ENCODE measurements at regions not wholly inside any gene's neighbourhood (a gene's known extent, or its start where the extent isn't known, plus 50 kb on each side); places are given as distances from the start of the nearest gene placed in this dataset.
"Not testable (repeated sequence)": the region's sequence is repeated elsewhere in the genome, so short reads cannot be mapped to it uniquely, and the experiment has no call there.

- no peak for DNase-seq
These were observed 127.1 kb downstream of the GLRX3 start for GRCh38 chr10:130263289-130263688.

DNA sequence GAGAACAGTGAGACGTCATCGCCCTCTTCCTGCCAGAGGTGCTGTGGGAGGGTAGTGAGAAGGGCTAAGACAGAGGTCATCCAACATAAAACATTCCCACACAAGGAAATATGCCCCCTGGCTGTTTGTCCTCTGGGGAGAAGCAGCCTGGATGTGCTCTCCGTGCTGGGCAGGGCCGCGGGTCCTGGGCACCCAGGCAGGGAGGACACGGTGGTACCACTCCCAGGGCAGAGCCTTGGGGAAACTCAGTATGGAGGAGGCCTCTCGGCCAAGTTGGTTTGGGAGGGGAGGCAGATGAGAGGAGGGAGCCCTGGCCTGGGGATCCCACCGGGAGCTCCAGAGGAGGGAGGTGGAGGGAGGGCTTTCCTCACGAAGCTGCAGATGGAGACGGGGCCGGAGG, 129.4 kb downstream of the GLRX3 start:
- no peak for DNase-seq

- DNase-seq, result no peak
These were observed 146.5 kb downstream of the GLRX3 start for GRCh38 chr10:130282492-130283218.

DNA sequence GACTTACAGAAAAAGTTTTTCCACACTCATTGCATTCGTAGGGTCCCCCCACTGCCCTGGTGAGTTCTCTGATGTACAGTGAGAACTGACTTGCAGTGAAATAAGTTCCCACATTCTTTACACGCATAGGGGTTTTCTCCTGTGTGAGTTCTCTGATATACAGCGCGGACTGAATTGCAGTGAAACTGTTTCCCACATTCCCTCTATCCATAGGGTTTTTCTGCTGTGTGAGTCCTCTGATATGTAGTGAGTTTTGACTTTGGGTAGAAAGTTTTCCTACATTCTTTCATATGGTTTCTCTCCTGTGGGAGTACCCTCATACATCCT, 147.0 kb downstream of the GLRX3 start:
- DNase-seq, result no peak

GRCh38 chr10:130295761-130296160, 159.6 kb downstream of the GLRX3 start:
- DNase-seq, result not testable (repeated sequence)

DNA sequence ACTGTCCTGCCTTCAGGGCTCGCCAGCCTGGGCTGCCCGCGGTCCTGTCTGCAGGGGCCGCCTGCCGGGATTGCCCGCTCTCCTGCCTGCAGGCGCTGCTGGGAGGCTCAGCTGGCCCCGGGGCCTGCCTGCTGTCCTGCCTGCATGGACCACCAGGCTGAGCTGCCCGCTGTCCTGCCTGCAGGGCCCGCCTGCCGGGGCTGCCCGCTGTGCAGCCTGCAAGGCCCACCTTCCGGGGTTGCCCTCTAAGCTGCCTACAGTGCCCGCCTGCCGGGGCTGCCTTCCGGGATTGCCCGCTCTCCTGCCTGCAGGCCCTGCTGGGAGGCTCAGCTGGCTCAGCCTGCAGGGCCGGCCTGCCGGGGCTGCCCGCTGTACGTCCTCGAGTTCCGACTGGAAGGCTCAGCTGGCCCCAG, 164.4 kb downstream of the GLRX3 start:
- peak; percentile 14 to 57 (median 37) for DNase-seq

GRCh38 chr10:130301021-130301892, 165.1 kb downstream of the GLRX3 start:
- DNase-seq, result peak; percentile 38 to 75 (median 58)

DNA sequence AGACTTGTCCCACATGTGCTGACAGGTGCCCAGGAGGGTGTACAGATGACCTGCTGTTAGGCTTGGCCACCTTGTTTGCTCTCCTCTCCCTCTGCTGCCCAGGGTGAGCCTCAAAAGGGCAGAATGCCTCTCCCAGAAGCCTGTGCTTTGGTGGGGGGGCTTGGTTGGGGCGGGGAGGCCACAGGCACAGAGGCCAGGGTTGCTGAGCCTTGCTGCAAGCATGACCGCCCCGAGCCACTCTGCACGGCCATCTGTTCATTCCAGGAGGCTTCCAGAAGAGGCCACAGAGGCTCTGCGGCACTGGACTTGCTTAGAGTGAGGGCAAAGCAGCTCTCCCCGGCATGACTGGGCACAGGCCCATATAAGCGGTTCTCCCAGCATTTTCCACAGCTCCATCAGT, 190.8 kb downstream of the GLRX3 start:
- DNase-seq, result no peak

DNA sequence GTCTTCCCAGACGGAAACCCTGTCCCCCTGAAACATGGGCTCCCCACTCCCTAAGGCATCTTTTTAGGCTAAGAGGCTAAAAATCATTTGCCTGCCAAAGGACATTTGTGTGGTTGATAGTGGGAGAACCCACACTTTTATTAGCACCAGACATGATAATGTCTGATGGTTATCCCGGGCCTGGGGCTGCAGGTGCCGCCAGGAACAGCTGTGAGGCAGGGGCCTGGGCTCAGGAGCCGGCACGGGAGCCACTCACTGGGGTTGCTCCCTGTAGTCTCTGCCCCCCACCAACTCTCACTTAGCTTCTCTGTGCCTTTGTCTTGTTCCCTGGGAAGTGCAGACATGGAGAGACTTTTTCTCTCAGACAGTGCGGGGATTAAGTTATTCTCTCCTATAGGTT, 193.6 kb downstream of the GLRX3 start:
- DNase-seq, result no peak

DNA sequence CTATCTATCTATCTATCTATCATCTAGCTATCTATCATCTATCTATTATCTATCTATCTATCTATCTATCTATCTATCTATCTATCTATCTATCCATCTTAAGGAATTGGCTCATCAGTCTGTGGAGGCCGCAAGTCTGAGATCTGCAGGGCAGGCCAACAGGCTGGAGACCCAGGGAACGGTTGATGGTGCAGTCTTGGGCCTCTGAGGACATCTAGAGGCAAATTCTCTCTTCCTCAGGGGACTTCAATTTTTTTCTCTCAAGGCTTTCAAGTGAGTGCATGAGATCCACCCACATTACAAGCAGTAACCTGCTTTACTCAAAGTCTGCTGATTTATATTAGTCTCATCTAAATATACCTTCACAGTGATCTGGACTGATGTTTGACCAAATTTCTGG, 197.0 kb downstream of the GLRX3 start:
- DNase-seq, result no peak

DNA sequence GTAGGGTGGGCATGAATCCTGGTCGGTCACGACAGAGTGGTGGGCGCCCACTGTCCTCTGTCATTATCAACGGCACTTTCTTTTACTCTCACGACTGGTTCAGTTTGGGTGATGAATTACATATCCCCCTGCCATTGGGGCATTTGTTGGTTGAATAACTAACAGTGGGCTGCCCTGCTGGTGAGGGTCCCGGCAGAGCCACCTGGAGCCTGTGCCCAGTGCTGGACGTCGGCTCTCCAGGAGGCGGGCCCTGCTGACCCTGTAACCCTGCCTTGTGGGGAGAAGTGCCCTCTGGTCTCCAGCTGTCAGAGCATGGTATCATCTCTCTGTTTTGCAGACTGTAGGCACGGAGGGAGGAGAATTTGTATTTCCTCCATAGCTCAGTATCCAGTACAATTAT, 199.1 kb downstream of the GLRX3 start:
- DNase-seq, result no peak

GRCh38 chr10:130336617-130337304, 200.6 kb downstream of the GLRX3 start:
- DNase-seq, result no peak

- DNase-seq, result no peak
These were observed 201.1 kb downstream of the GLRX3 start for GRCh38 chr10:130337305-130337640.

GRCh38 chr10:130337696-130338635, 201.8 kb downstream of the GLRX3 start:
- no peak for DNase-seq

DNA sequence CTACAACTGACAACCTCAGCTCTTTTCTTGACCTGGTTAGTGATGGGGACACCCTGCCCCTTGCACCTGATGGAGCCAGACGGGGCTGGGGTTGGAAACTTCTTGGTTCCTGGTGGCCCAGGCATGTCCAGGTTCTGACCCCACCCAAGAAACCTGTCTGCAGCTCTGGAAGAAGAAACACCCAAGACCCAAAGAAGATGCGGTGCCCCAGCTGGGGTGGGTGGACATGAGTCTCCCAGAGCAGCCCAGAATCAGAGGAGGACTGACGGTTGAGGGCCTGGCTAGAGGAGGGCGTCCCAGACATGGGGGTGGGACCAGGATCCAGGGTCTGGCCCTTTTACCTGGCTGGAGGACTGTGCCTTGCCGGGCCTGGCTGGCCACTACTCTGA, 202.4 kb downstream of the GLRX3 start:
- no peak for DNase-seq

DNA sequence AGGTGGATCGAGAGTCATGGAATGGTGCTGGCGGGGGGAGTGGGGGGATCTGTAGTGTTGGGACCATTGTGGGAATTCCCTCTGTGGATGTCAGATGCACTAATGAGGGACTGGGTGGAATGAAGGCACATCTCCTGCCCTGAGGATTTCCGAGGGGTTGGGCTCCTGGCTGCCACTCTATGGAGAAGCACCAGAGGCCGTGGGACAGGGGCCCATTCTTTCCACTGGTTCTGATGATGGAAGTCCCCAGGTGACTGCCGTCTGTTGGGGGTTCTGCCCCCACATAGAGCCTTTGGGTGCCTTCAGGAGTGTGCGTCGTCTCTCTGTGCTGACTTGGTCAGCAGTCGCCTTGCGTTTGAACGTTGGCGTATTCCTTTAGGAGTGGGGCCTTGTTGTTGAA, 202.9 kb downstream of the GLRX3 start:
- DNase-seq, result no peak

GRCh38 chr10:130339911-130340310, 203.7 kb downstream of the GLRX3 start:
- no peak for DNase-seq

DNA sequence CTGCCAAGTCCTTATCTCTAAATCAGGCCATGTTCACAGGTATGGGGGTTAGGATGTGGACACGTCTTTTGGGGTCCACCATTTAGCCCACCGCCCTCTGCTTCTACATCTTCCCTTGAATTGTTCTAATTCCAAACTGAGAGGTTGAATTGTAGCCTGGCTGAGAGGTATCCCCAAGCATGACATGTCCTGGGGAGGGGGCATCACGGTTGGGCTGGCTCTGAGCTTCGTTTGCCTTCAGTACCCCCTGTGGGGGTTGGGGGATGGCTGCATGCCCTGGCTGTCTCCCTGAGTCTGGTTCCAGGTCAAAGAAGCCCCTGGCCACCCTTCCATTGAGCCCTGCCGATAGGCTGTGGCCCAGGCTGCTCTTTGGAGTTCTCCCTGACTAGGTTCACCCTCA, 204.6 kb downstream of the GLRX3 start:
- no peak for DNase-seq

- no peak for DNase-seq
These were observed 205.2 kb downstream of the GLRX3 start for GRCh38 chr10:130341356-130341755.

DNA sequence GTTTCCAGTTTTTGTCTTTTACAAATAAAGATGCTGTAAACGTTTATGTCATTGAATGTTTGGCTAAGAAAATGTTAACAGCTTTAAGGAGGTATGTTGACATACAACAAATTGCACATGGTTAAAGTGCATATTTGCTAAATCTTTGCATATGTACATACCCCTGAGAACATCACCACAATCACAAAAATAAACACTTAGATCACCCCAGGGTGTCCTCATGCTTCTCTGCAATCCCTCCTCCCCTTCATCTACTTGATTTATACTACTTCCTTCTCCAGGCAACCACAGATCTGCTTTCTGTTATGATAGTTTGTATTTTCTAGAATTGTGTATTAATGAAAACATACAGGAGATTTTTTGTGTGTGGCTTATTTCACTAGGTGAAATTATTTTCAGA, 209.5 kb downstream of the GLRX3 start:
- no peak for DNase-seq

DNA sequence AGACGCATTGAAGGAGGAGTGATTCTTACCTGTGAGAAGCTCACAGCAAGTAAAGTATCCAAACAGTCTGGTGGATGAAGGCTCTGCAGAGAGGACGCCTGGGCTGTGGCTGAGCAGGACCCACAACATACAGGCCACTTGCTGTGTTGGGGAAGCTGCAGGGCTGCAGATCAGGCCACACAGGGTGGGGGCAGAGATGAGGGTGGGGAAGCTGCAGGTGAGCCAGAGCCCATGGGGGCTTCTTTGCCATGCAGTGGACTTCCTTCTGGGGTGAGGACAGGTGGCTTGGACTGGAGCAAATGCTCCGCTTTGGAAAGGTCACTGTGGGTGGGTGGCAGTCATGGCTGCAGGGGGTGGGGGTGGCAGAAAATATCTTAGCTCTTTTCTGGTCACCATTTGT, 214.8 kb downstream of the GLRX3 start:
- DNase-seq, result no peak

GRCh38 chr10:130351466-130352290, 215.5 kb downstream of the GLRX3 start:
- DNase-seq, result no peak
